ENCODE measurements at regions not wholly inside any gene's neighbourhood (a gene's known extent, or its start where the extent isn't known, plus 50 kb on each side); places are given as distances from the start of the nearest gene placed in this dataset.

DNA sequence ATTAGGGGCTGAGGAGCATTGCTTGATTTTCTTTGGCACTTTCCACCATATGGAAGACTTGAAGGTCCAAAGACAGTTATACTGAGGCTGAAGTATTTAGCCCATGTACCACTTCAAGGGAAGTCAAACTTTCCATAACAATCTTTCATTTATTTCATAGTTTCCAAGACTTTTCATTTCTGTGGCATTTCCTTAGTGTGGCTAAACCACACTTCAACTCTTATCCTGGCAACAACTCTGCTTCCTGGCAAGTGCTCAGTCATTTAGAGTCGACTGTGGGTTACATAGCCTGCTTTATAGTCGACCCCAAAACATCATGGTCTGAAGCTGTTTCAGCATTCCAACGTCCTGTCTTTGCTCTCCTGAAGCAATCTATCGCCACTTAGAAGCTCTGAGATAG, 343.0 kb upstream of the SEMA3D start:
- H3K27me3 ChIP-seq (ENCODE audit: control insufficient read depth in 5 of 5, insufficient read depth in 4 of 5, low read length in 5 of 5) = no peaks in the 10 kb centered on the region
- H3K36me3 ChIP-seq (ENCODE audit: control insufficient read depth in 5 of 5, insufficient read depth in 5 of 5, low read length in 5 of 5) = no peaks in the 10 kb centered on the region
- H3K27ac ChIP-seq (ENCODE audit: low read depth, low read length) = no peak overlapping the region
- no peak overlapping the region for H3K4me3 ChIP-seq (ENCODE audit: low read depth in 1 of 5, low read length in 5 of 5)
- H3K9me3 ChIP-seq (ENCODE audit: control insufficient read depth in 5 of 5, low read length in 5 of 5) = no peaks in the 10 kb centered on the region
- peaks cover 3 to 12% (median 8%) of the 10 kb centered on the region in 5 donors for H3K4me1 ChIP-seq (ENCODE audit: control insufficient read depth in 5 of 5, insufficient read depth in 5 of 5, low read length in 5 of 5)
- H3K9ac ChIP-seq (ENCODE audit: low read length in 5 of 5) = no peak overlapping the region

DNA sequence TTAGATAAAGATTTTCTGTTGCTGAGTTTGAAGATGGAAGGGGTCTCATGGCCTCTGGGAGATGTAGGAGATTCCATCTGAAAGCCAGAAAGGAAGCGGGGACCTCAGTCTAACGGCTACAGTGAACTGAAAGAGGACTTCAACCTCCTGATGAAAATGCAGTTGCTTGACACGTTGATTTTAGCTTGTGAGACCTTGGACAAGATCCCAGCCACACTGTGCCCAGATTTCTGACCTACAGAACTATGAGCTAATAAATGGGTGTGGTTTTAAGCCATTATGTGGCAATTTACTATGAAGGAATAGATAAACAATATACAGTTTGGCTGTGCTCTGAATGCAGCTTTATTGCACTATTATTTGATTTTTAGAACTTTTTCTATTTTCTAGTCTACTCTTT, 342.3 kb upstream of the SEMA3D start:
- H3K27me3 ChIP-seq (ENCODE audit: control insufficient read depth in 5 of 5, insufficient read depth in 4 of 5, low read length in 5 of 5) = no peaks in the 10 kb centered on the region
- no peak overlapping the region for H3K4me3 ChIP-seq (ENCODE audit: low read depth in 1 of 5, low read length in 5 of 5)
- H3K27ac ChIP-seq (ENCODE audit: low read depth, low read length) = no peak overlapping the region
- no peaks in the 10 kb centered on the region for H3K36me3 ChIP-seq (ENCODE audit: control insufficient read depth in 5 of 5, insufficient read depth in 5 of 5, low read length in 5 of 5)
- H3K9me3 ChIP-seq (ENCODE audit: control insufficient read depth in 5 of 5, low read length in 5 of 5) = no peaks in the 10 kb centered on the region
- H3K9ac ChIP-seq (ENCODE audit: low read length in 5 of 5) = no peak overlapping the region
- peaks cover 3 to 12% (median 8%) of the 10 kb centered on the region in 5 donors for H3K4me1 ChIP-seq (ENCODE audit: control insufficient read depth in 5 of 5, insufficient read depth in 5 of 5, low read length in 5 of 5)

DNA sequence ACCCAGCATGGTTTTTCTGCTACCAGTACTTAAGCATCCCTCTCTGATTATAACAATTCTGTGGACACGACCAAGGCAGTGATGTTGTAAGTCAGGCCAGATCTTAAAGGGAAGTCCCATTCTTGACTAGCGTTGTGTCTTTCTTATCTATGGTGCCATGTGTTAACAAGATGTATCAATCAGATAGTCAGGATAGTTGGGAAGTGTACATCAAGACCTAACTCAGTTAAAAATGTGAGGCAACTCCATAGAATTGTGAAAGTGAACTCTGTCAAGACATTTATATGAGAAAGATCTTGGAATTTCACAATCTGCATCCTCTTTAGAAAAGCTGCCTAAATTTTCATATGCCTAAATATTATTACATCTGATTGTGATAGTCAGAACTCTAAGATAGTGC, 341.7 kb upstream of the SEMA3D start:
- no peaks in the 10 kb centered on the region for H3K27me3 ChIP-seq (ENCODE audit: control insufficient read depth in 5 of 5, insufficient read depth in 4 of 5, low read length in 5 of 5)
- no peaks in the 10 kb centered on the region for H3K36me3 ChIP-seq (ENCODE audit: control insufficient read depth in 5 of 5, insufficient read depth in 5 of 5, low read length in 5 of 5)
- H3K9ac ChIP-seq (ENCODE audit: low read length in 5 of 5) = no peak overlapping the region
- H3K9me3 ChIP-seq (ENCODE audit: control insufficient read depth in 5 of 5, low read length in 5 of 5) = no peaks in the 10 kb centered on the region
- H3K4me3 ChIP-seq (ENCODE audit: low read depth in 1 of 5, low read length in 5 of 5) = no peak overlapping the region
- H3K4me1 ChIP-seq (ENCODE audit: control insufficient read depth in 5 of 5, insufficient read depth in 5 of 5, low read length in 5 of 5) = peaks cover 3 to 12% (median 8%) of the 10 kb centered on the region in 5 donors
- no peak overlapping the region for H3K27ac ChIP-seq (ENCODE audit: low read depth, low read length)

DNA sequence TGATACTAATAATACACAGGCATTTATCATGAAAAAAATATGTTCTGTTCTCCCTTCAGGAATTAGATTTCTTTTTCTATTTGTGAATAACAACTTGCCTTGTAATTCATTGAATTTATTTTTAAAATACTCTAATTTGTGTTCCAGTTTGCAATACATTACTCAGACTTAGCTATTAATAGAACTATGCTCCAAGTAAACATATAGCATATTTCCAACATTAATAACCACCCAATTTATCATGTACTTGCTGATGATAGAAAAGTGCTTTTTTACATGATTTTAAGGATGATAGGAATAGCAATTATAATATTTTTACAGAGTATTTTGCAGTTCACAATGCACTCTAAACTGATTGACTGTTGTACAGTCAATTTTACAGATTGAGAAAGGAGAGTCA, 338.8 kb upstream of the SEMA3D start:
- Histone ChIP-seq H3K9ac (ENCODE audit: low read length in 5 of 5) (no peak overlapping the region), H3K36me3 (ENCODE audit: control insufficient read depth in 5 of 5, insufficient read depth in 5 of 5, low read length in 5 of 5) (no peaks in the 10 kb centered on the region), H3K27ac (ENCODE audit: low read depth, low read length) (no peak overlapping the region), H3K27me3 (ENCODE audit: control insufficient read depth in 5 of 5, insufficient read depth in 4 of 5, low read length in 5 of 5) (no peaks in the 10 kb centered on the region), H3K4me3 (ENCODE audit: low read depth in 1 of 5, low read length in 5 of 5) (no peak overlapping the region), H3K9me3 (ENCODE audit: control insufficient read depth in 5 of 5, low read length in 5 of 5) (no peaks in the 10 kb centered on the region), H3K4me1 (ENCODE audit: control insufficient read depth in 5 of 5, insufficient read depth in 5 of 5, low read length in 5 of 5) (peaks cover 3 to 12% (median 8%) of the 10 kb centered on the region in 5 donors)

DNA sequence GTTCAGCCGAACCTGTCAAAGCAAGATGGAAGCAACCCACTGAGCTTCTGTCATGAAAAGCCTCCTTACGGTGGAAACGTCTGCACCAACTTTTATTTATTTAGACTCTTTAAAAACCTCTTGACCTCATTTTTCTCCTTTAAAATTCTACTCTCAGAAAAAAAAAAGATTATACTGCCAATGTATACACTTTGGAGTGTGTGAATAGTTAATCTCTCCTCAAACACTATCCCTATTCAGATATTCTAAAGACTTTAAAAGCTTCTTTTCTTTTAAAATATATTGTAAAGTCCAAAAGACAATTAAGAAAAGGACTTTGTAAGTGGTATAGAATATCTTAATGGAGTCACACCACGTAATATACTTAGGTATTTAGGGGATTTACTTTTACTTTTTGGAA, 335.2 kb upstream of the SEMA3D start:
- Histone ChIP-seq H3K27ac (ENCODE audit: low read depth, low read length) (no peak overlapping the region), H3K9me3 (ENCODE audit: control insufficient read depth in 5 of 5, low read length in 5 of 5) (no peaks in the 10 kb centered on the region), H3K4me1 (ENCODE audit: control insufficient read depth in 5 of 5, insufficient read depth in 5 of 5, low read length in 5 of 5) (no peaks in the 10 kb centered on the region), H3K27me3 (ENCODE audit: control insufficient read depth in 5 of 5, insufficient read depth in 4 of 5, low read length in 5 of 5) (no peaks in the 10 kb centered on the region), H3K4me3 (ENCODE audit: low read depth in 1 of 5, low read length in 5 of 5) (no peak overlapping the region), H3K36me3 (ENCODE audit: control insufficient read depth in 5 of 5, insufficient read depth in 5 of 5, low read length in 5 of 5) (no peaks in the 10 kb centered on the region), H3K9ac (ENCODE audit: low read length in 5 of 5) (no peak overlapping the region)

DNA sequence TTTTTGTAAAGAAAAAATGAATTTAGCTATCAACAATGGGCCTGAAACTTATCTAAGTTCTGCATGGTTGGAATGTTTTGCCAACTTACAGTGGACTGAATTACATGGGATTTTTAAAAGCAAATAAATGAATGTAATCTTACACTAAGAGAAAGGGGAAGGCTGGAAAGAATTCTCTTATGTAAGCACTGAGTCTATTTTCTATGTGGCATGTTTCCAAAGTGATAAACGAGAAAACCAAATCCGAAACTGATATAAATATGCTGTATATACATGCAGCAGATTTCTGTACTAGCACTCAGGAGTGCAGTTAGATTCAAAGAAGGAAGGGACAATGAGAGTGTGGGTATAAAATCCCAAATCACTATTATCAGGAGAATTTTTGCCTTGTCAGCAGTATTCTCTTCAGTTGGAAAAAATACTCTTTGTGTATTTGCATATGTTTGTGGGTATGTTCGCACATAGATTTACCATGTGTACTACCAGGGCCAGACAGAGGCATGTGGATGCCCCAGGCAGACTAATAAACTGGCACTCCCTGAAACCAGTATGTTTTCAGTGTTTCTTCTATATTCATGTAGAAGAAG, 334.3 kb upstream of the SEMA3D start:
- H3K9me3 ChIP-seq (ENCODE audit: control insufficient read depth in 5 of 5, low read length in 5 of 5) = no peaks in the 10 kb centered on the region
- H3K27ac ChIP-seq (ENCODE audit: low read depth, low read length) = no peak overlapping the region
- no peak overlapping the region for H3K4me3 ChIP-seq (ENCODE audit: low read depth in 1 of 5, low read length in 5 of 5)
- no peaks in the 10 kb centered on the region for H3K36me3 ChIP-seq (ENCODE audit: control insufficient read depth in 5 of 5, insufficient read depth in 5 of 5, low read length in 5 of 5)
- no peak overlapping the region for H3K9ac ChIP-seq (ENCODE audit: low read length in 5 of 5)
- no peaks in the 10 kb centered on the region for H3K27me3 ChIP-seq (ENCODE audit: control insufficient read depth in 5 of 5, insufficient read depth in 4 of 5, low read length in 5 of 5)
- H3K4me1 ChIP-seq (ENCODE audit: control insufficient read depth in 5 of 5, insufficient read depth in 5 of 5, low read length in 5 of 5) = no peaks in the 10 kb centered on the region

DNA sequence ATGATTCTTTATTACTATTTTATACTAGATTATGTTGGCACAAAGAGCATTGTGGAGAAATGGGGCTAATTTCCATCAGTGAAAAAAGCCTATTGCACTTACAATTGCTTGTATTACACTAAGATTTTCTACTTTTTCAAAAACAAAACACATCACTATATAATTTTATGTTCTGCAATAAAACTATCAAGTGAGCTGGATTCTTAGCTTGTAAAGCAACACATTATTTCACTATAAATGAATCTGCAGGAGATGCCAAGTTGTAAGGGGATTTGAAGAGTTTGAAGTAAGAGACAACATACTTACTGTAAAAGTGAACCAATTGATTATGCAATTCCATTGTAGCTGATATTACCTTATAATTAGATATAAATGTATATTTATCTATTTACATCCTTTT, 333.3 kb upstream of the SEMA3D start:
- Histone ChIP-seq H3K27me3 (ENCODE audit: control insufficient read depth in 5 of 5, insufficient read depth in 4 of 5, low read length in 5 of 5) (no peaks in the 10 kb centered on the region), H3K27ac (ENCODE audit: low read depth, low read length) (no peak overlapping the region), H3K36me3 (ENCODE audit: control insufficient read depth in 5 of 5, insufficient read depth in 5 of 5, low read length in 5 of 5) (no peaks in the 10 kb centered on the region), H3K9ac (ENCODE audit: low read length in 5 of 5) (no peak overlapping the region), H3K9me3 (ENCODE audit: control insufficient read depth in 5 of 5, low read length in 5 of 5) (no peaks in the 10 kb centered on the region), H3K4me3 (ENCODE audit: low read depth in 1 of 5, low read length in 5 of 5) (no peak overlapping the region), H3K4me1 (ENCODE audit: control insufficient read depth in 5 of 5, insufficient read depth in 5 of 5, low read length in 5 of 5) (no peaks in the 10 kb centered on the region)

DNA sequence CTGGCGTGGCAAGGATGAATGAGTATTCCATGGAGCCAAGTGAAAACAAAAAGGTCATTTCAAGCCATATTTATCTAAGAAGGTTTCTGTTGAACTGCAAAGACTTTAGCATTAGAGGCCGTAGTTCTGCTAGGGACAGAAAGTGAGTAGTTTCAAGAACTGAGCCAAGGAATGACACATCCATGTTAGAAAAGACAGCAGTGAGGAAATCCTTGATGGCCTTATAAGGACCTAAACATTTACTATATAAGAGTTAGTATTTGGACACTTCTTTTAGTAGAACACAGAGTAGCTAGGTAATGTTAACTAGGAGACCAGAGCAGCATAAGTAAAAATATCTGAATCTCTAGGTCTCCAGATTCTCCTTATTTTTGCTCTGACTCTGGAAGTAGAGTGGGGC, 329.8 kb upstream of the SEMA3D start:
- Histone ChIP-seq H3K36me3 (ENCODE audit: control insufficient read depth in 5 of 5, insufficient read depth in 5 of 5, low read length in 5 of 5) (no peaks in the 10 kb centered on the region), H3K4me1 (ENCODE audit: control insufficient read depth in 5 of 5, insufficient read depth in 5 of 5, low read length in 5 of 5) (no peaks in the 10 kb centered on the region), H3K9me3 (ENCODE audit: control insufficient read depth in 5 of 5, low read length in 5 of 5) (no peaks in the 10 kb centered on the region), H3K4me3 (ENCODE audit: low read depth in 1 of 5, low read length in 5 of 5) (no peak overlapping the region), H3K27ac (ENCODE audit: low read depth, low read length) (no peak overlapping the region), H3K27me3 (ENCODE audit: control insufficient read depth in 5 of 5, insufficient read depth in 4 of 5, low read length in 5 of 5) (no peaks in the 10 kb centered on the region), H3K9ac (ENCODE audit: low read length in 5 of 5) (no peak overlapping the region)

DNA sequence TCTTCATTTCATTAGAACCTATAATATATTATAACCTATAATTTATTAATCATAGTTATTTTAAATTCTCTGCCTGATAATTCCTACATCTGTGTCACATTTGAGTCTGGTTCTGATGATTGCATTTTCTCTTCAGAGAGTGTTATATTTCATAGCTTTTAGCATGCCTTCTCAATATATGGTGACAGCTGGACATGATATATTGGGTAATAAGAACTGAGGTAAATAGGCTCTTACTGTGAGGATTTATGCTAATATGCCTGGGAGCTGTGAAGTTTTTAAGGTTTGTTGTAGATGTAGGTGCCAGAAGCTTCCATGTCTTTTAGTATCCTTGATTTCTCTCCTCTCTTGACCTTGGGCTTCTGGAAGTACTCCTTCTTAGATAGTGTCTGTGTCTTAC, 325.9 kb upstream of the SEMA3D start:
- Histone ChIP-seq H3K9me3 (ENCODE audit: control insufficient read depth in 5 of 5, low read length in 5 of 5) (no peaks in the 10 kb centered on the region), H3K36me3 (ENCODE audit: control insufficient read depth in 5 of 5, insufficient read depth in 5 of 5, low read length in 5 of 5) (no peaks in the 10 kb centered on the region), H3K27me3 (ENCODE audit: control insufficient read depth in 5 of 5, insufficient read depth in 4 of 5, low read length in 5 of 5) (no peaks in the 10 kb centered on the region), H3K4me3 (ENCODE audit: low read depth in 1 of 5, low read length in 5 of 5) (no peak overlapping the region), H3K27ac (ENCODE audit: low read depth, low read length) (no peak overlapping the region), H3K9ac (ENCODE audit: low read length in 5 of 5) (no peak overlapping the region), H3K4me1 (ENCODE audit: control insufficient read depth in 5 of 5, insufficient read depth in 5 of 5, low read length in 5 of 5) (no peaks in the 10 kb centered on the region)

DNA sequence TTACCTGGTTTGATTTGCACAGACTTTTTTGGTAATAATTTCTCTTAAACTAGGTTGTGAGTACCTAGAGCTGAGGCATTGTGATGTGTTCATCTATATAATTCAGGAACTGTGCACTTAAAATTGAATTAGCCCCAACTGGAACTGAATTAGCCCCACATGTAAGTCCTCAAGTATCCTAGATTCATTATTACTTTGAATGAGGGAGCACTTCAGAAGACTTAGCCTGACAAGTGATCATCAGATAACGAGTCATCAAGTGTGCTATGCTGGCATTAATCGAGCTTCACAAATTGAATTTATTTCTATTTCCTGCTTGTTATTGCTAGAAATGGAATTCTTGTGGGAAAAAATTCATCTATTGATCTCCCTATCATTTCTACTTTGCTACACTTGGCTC, 323.4 kb upstream of the SEMA3D start:
- Histone ChIP-seq H3K4me3 (ENCODE audit: low read depth in 1 of 5, low read length in 5 of 5) (no peak overlapping the region), H3K9ac (ENCODE audit: low read length in 5 of 5) (no peak overlapping the region), H3K27me3 (ENCODE audit: control insufficient read depth in 5 of 5, insufficient read depth in 4 of 5, low read length in 5 of 5) (no peaks in the 10 kb centered on the region), H3K27ac (ENCODE audit: low read depth, low read length) (no peak overlapping the region), H3K9me3 (ENCODE audit: control insufficient read depth in 5 of 5, low read length in 5 of 5) (no peaks in the 10 kb centered on the region), H3K36me3 (ENCODE audit: control insufficient read depth in 5 of 5, insufficient read depth in 5 of 5, low read length in 5 of 5) (no peaks in the 10 kb centered on the region), H3K4me1 (ENCODE audit: control insufficient read depth in 5 of 5, insufficient read depth in 5 of 5, low read length in 5 of 5) (no peaks in the 10 kb centered on the region)

DNA sequence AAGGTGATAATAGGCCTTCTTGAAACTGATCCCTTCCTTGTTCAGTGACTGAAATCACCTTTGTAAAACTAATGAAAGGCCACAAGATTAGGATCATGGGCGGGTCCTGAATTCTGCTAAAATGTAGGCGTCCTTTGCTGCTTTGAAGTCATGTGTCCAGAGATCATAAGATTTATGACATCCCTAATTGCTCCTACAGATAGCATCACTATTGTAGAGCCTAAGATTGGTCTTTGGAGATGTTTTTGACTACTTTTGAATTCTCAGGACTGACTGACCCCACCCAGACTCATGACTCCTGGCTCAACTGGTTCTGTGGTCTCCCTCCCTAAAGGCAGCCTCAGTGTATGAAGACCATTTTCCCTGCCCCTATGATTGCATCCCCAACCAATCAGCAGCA, 322.6 kb upstream of the SEMA3D start:
- no peak overlapping the region for H3K4me3 ChIP-seq (ENCODE audit: low read depth in 1 of 5, low read length in 5 of 5)
- H3K27me3 ChIP-seq (ENCODE audit: control insufficient read depth in 5 of 5, insufficient read depth in 4 of 5, low read length in 5 of 5) = no peaks in the 10 kb centered on the region
- H3K9me3 ChIP-seq (ENCODE audit: control insufficient read depth in 5 of 5, low read length in 5 of 5) = no peaks in the 10 kb centered on the region
- H3K36me3 ChIP-seq (ENCODE audit: control insufficient read depth in 5 of 5, insufficient read depth in 5 of 5, low read length in 5 of 5) = no peaks in the 10 kb centered on the region
- H3K9ac ChIP-seq (ENCODE audit: low read length in 5 of 5) = no peak overlapping the region
- H3K4me1 ChIP-seq (ENCODE audit: control insufficient read depth in 5 of 5, insufficient read depth in 5 of 5, low read length in 5 of 5) = no peaks in the 10 kb centered on the region
- H3K27ac ChIP-seq (ENCODE audit: low read depth, low read length) = no peak overlapping the region
